A673 (cell line): ENCODE measurements at regions not wholly inside any gene's neighbourhood (a gene's known extent, or its start where the extent isn't known, plus 50 kb on each side); places are given as distances from the start of the nearest gene placed in this dataset.

ENCODE experiments used
- EZH2 ChIP-seq: fragments of 200-600 bp; sonication (generic); IDR thresholded peaks from 2 replicates; pipeline ENCODE4 v1.6.1; 2017; ENCODE audit warnings: borderline replicate concordance, low read depth, mild to moderate bottlenecking, mixed read lengths, antibody characterized with exemption, low read length; ENCODE audit not compliant: poor library complexity, severe bottlenecking
- TF ChIP-seq, protein P1 (sequence below): fragments of 300-800, 200-600 bp; sonication (generic); conservative IDR thresholded peaks from 2 replicates; pipeline ENCODE4 v1.5.1; 2017; ENCODE audit warnings: low read depth, mild to moderate bottlenecking, antibody characterized with exemption, low read length, moderate library complexity, mixed read lengths

GRCh38 chrX:30951003-30951402 is 61.9 kb upstream of the TAB3 start:
- TF ChIP-seq, protein P1, sequence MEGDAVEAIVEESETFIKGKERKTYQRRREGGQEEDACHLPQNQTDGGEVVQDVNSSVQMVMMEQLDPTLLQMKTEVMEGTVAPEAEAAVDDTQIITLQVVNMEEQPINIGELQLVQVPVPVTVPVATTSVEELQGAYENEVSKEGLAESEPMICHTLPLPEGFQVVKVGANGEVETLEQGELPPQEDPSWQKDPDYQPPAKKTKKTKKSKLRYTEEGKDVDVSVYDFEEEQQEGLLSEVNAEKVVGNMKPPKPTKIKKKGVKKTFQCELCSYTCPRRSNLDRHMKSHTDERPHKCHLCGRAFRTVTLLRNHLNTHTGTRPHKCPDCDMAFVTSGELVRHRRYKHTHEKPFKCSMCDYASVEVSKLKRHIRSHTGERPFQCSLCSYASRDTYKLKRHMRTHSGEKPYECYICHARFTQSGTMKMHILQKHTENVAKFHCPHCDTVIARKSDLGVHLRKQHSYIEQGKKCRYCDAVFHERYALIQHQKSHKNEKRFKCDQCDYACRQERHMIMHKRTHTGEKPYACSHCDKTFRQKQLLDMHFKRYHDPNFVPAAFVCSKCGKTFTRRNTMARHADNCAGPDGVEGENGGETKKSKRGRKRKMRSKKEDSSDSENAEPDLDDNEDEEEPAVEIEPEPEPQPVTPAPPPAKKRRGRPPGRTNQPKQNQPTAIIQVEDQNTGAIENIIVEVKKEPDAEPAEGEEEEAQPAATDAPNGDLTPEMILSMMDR: no peak
- no peak for TF ChIP-seq EZH2
